Activated naive CD4-positive, alpha-beta T cell treated with anti-CD3 and anti-CD28 coated beads, Interleukin-2, amount 50 U/mL, for 72 hours (primary cell): ENCODE measurements at regions not wholly inside any gene's neighbourhood (a gene's known extent, or its start where the extent isn't known, plus 50 kb on each side); places are given as distances from the start of the nearest gene placed in this dataset.

Experiments
- ATAC-seq, 2 donors: fragments of 150-1000 bp; cut with Tn5 transposase; 2 replicates each; pipeline ENCODE4 v1.10.0; 2021; ENCODE audit warnings: mild to moderate bottlenecking in 2 of 2, moderate library complexity in 2 of 2
- DNase-seq, 2 donors: peaks; one replicate each; pipeline ENCODE4 v3.0.0; 2021 to 2022; ENCODE audit warnings: low spot score in 2 of 2
- H3K27ac Mint-ChIP-seq, 2 donors: one replicate each; pipeline ENCODE4 v1.8.0; 2022; ENCODE audit warnings: mild to moderate bottlenecking in 2 of 2, mixed read lengths in 2 of 2
- H3K36me3 Mint-ChIP-seq, 2 donors: one replicate each; pipeline ENCODE4 v1.8.0; 2022; ENCODE audit warnings: mixed read lengths in 2 of 2
- H3K9me3 Mint-ChIP-seq, 2 donors: one replicate each; pipeline ENCODE4 v1.8.0; 2022; ENCODE audit warnings: mixed read lengths in 2 of 2

GRCh38 chr16:85475233-85475632 is 137.9 kb upstream of the GSE1 start:
- no peak for ATAC-seq
- H3K27ac Mint-ChIP-seq: peak overlapping the region in 1 of 2 donors; percentile 25
- no peaks in the 10 kb centered on the region for H3K9me3 Mint-ChIP-seq
- no peaks in the 10 kb centered on the region for H3K36me3 Mint-ChIP-seq
- no peak for DNase-seq

GRCh38 chr16:85475691-85476300 is 137.3 kb upstream of the GSE1 start:
- ATAC-seq (no peak), DNase-seq (no peak)
- no peaks in the 10 kb centered on the region for H3K9me3 Mint-ChIP-seq
- H3K36me3 Mint-ChIP-seq: no peaks in the 10 kb centered on the region
- no peak overlapping the region for H3K27ac Mint-ChIP-seq

GRCh38 chr16:85476389-85476788 is 136.7 kb upstream of the GSE1 start:
- Mint-ChIP-seq H3K36me3 (no peaks in the 10 kb centered on the region), H3K9me3 (no peaks in the 10 kb centered on the region)

GRCh38 chr16:85477801-85478363 is 135.2 kb upstream of the GSE1 start:
- no peak for DNase-seq
- no peaks in the 10 kb centered on the region for H3K36me3 Mint-ChIP-seq
- no peak overlapping the region for H3K27ac Mint-ChIP-seq
- no peak for ATAC-seq
- H3K9me3 Mint-ChIP-seq: no peaks in the 10 kb centered on the region

More at GRCh38 chr16:85476389-85476788, 136.7 kb upstream of the GSE1 start:
- DNase-seq: no peak
- no peak for ATAC-seq
- H3K27ac Mint-ChIP-seq: no peak overlapping the region

- DNase-seq (no peak), ATAC-seq (no peak)
- H3K9me3 Mint-ChIP-seq: no peaks in the 10 kb centered on the region
- no peaks in the 10 kb centered on the region for H3K36me3 Mint-ChIP-seq
- H3K27ac Mint-ChIP-seq: no peak overlapping the region
Measured at GRCh38 chr16:85479972-85480726, 133.0 kb upstream of the GSE1 start.

- ATAC-seq (no peak), DNase-seq (no peak)
- Mint-ChIP-seq H3K9me3 (no peaks in the 10 kb centered on the region), H3K27ac (peak overlapping the region in 1 of 2 donors; percentile 7), H3K36me3 (no peaks in the 10 kb centered on the region)
Measured at GRCh38 chr16:85480727-85481101, 132.4 kb upstream of the GSE1 start.

- ATAC-seq (no peak), DNase-seq (no peak)
- no peaks in the 10 kb centered on the region for H3K36me3 Mint-ChIP-seq
- H3K9me3 Mint-ChIP-seq: no peaks in the 10 kb centered on the region
- H3K27ac Mint-ChIP-seq: peak overlapping the region in 1 of 2 donors; percentile 7
Measured at GRCh38 chr16:85481206-85481605, 131.9 kb upstream of the GSE1 start.

- no peak for DNase-seq
- Mint-ChIP-seq H3K9me3 (no peaks in the 10 kb centered on the region), H3K36me3 (no peaks in the 10 kb centered on the region), H3K27ac (peak overlapping the region in 1 of 2 donors; percentile 7)
- ATAC-seq: no peak
Measured at GRCh38 chr16:85481738-85482137, 131.4 kb upstream of the GSE1 start.

- no peak for ATAC-seq
- H3K27ac Mint-ChIP-seq: no peak overlapping the region
- H3K36me3 Mint-ChIP-seq: no peaks in the 10 kb centered on the region
- H3K9me3 Mint-ChIP-seq: no peaks in the 10 kb centered on the region
- no peak for DNase-seq
Measured at GRCh38 chr16:85483424-85483823, 129.7 kb upstream of the GSE1 start.

GRCh38 chr16:85484347-85485300 is 128.5 kb upstream of the GSE1 start:
- no peak for DNase-seq
- no peak for ATAC-seq
- no peaks in the 10 kb centered on the region for H3K9me3 Mint-ChIP-seq
- no peaks in the 10 kb centered on the region for H3K36me3 Mint-ChIP-seq
- no peak overlapping the region for H3K27ac Mint-ChIP-seq

- no peak overlapping the region for H3K27ac Mint-ChIP-seq
- no peaks in the 10 kb centered on the region for H3K36me3 Mint-ChIP-seq
- ATAC-seq: no peak
- H3K9me3 Mint-ChIP-seq: no peaks in the 10 kb centered on the region
- DNase-seq: no peak
Measured at GRCh38 chr16:85485379-85485778, 127.7 kb upstream of the GSE1 start.

GRCh38 chr16:85486256-85486915 is 126.7 kb upstream of the GSE1 start:
- ATAC-seq (no peak), DNase-seq (no peak)
- Mint-ChIP-seq H3K36me3 (no peaks in the 10 kb centered on the region), H3K9me3 (no peaks in the 10 kb centered on the region), H3K27ac (no peak overlapping the region)

GRCh38 chr16:85488414-85488813 is 124.7 kb upstream of the GSE1 start:
- DNase-seq (no peak), ATAC-seq (no peak)
- no peak overlapping the region for H3K27ac Mint-ChIP-seq
- no peaks in the 10 kb centered on the region for H3K36me3 Mint-ChIP-seq
- no peaks in the 10 kb centered on the region for H3K9me3 Mint-ChIP-seq

GRCh38 chr16:85490407-85491057 is 122.6 kb upstream of the GSE1 start:
- Mint-ChIP-seq H3K9me3 (no peaks in the 10 kb centered on the region), H3K27ac (peak overlapping the region in 1 of 2 donors; percentile 72), H3K36me3 (no peaks in the 10 kb centered on the region)
- ATAC-seq: no peak
- DNase-seq: no peak

GRCh38 chr16:85491058-85491771 is 121.9 kb upstream of the GSE1 start:
- DNase-seq: peak in 1 of 2 donors; percentile 44
- ATAC-seq: peak; percentile 34 to 57
- Mint-ChIP-seq H3K9me3 (no peaks in the 10 kb centered on the region), H3K27ac (peak overlapping the region; percentile 68 to 72), H3K36me3 (no peaks in the 10 kb centered on the region)
